SU-DHL-6 (cell line): ENCODE measurements at regions not wholly inside any gene's neighbourhood (a gene's known extent, or its start where the extent isn't known, plus 50 kb on each side); places are given as distances from the start of the nearest gene placed in this dataset.

Source experiments
- H2AFZ ChIP-seq: fragments of 200-600 bp; sonication (generic); 2 replicates; pipeline ENCODE4 v1.6.1; 2014; ENCODE audit warnings: low read depth, mild to moderate bottlenecking, moderate library complexity, mixed read lengths, antibody characterized with exemption, low read length; ENCODE audit not compliant: severe bottlenecking
- H3F3A ChIP-seq: fragments of 200-600 bp; shearing (Covaris generic); 2 replicates; pipeline ENCODE4 v1.6.0; 2016; ENCODE audit warnings: antibody characterized with exemption, mild to moderate bottlenecking; ENCODE audit not compliant: insufficient read depth
- H3K27ac ChIP-seq: fragments of 200-600 bp; sonication (generic); 2 replicates; pipeline ENCODE4 v1.5.1; 2016; ENCODE audit warnings: low read depth, mild to moderate bottlenecking, low read length, moderate library complexity, mixed read lengths
- H3K27me3 ChIP-seq: fragments of 200-600 bp; sonication (generic), shearing (Covaris generic); 2 replicates; pipeline ENCODE4 v1.6.0; 2014; ENCODE audit warnings: mild to moderate bottlenecking, low read length
- H3K36me3 ChIP-seq: fragments of 200-600 bp; sonication (generic); 2 replicates; pipeline ENCODE4 v1.6.1; 2014; ENCODE audit warnings: mild to moderate bottlenecking, low read length, mixed read lengths
- H3K4me2 ChIP-seq: fragments of 300-600, 200-600 bp; shearing (Covaris generic), sonication (generic); 2 replicates; pipeline ENCODE4 v1.6.0; 2014; ENCODE audit warnings: low read length, low read depth, mild to moderate bottlenecking; ENCODE audit not compliant: poor library complexity, severe bottlenecking
- H3K4me3 ChIP-seq: fragments of 200-600 bp; sonication (generic); 2 replicates; pipeline ENCODE4 v1.5.1; 2014; ENCODE audit warnings: antibody characterized with exemption, low read length, mild to moderate bottlenecking, mixed read lengths; ENCODE audit not compliant: insufficient read depth, poor library complexity, severe bottlenecking
- H3K79me2 ChIP-seq: fragments of 200-600 bp; sonication (generic); 2 replicates; pipeline ENCODE4 v1.6.1; 2014; ENCODE audit warnings: mild to moderate bottlenecking, low read length, moderate library complexity; ENCODE audit not compliant: insufficient read depth
- H3K9ac ChIP-seq: fragments of 200-600 bp; sonication (generic); 2 replicates; pipeline ENCODE4 v1.7.0; 2014; ENCODE audit warnings: mild to moderate bottlenecking, low read length
- H3K9me2 ChIP-seq: fragments of 200-600 bp; sonication (generic); replicated peaks from 2 replicates; pipeline ENCODE4 v1.6.1; 2014; ENCODE audit warnings: low read length; ENCODE audit not compliant: insufficient read depth
- H3K9me3 ChIP-seq: fragments of 200-600 bp; sonication (generic); 2 replicates; pipeline ENCODE4 v1.6.1; 2014; ENCODE audit warnings: low read length, mixed read lengths; ENCODE audit not compliant: insufficient read depth
- H4K20me1 ChIP-seq: fragments of 200-600 bp; sonication (generic); 2 replicates; pipeline ENCODE4 v1.6.1; 2014; ENCODE audit warnings: low read depth, mild to moderate bottlenecking, antibody characterized with exemption, low read length, moderate library complexity, mixed read lengths
- CTCF ChIP-seq: fragments of 200-600 bp; sonication (generic); IDR thresholded peaks from one replicate; pipeline ENCODE4 v1.5.1; 2017; ENCODE audit warnings: antibody characterized with exemption, mild to moderate bottlenecking, low read length, moderate library complexity; ENCODE audit not compliant: insufficient read depth, poor library complexity, severe bottlenecking
- EZH2phosphoT487 ChIP-seq: fragments of 200-600 bp; sonication (generic), shearing (Covaris generic); conservative IDR thresholded peaks from 2 replicates; pipeline ENCODE4 v1.6.1; 2018; ENCODE audit warnings: mild to moderate bottlenecking, antibody characterized with exemption, low read length, moderate library complexity, mixed read lengths

DNA sequence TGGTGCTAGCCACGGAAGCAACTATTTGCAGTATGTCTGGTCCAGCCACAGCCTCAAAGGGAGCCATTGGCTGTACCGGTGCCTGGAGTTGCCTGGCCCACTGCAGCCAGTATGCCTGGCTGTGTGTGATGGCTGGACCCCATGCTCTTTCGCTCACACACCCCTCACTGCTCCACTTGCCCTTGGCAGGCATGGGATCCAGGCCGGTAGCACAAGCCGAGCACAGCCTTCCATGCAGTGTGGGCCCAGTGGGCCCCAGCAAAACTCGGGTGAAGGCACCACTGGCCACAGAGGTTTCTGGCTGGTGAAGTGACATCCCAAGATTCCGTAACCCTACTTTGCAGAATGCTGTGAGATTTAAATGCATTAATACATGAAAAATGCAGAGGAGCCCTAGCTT lies 665.8 kb downstream of the PLPP3 start:
- Histone ChIP-seq H3K9me2 (no peaks in the 10 kb centered on the region), H3K27me3 (no peaks in the 10 kb centered on the region), H3K4me3 (no peak overlapping the region), H3K27ac (no peak overlapping the region), H3K36me3 (no peaks in the 10 kb centered on the region), H3F3A (no peaks in the 10 kb centered on the region), H3K9me3 (no peaks in the 10 kb centered on the region), H3K9ac (no peak overlapping the region), H4K20me1 (no peaks in the 10 kb centered on the region), H2AFZ (no peak overlapping the region), H3K4me2 (no peak overlapping the region), H3K79me2 (no peaks in the 10 kb centered on the region)
- TF ChIP-seq CTCF (no peak), EZH2phosphoT487 (no peak)

- Histone ChIP-seq H3F3A (no peaks in the 10 kb centered on the region), H3K79me2 (no peaks in the 10 kb centered on the region)
These were observed 666.9 kb downstream of the PLPP3 start for GRCh38 chr1:55912438-55912837.

DNA sequence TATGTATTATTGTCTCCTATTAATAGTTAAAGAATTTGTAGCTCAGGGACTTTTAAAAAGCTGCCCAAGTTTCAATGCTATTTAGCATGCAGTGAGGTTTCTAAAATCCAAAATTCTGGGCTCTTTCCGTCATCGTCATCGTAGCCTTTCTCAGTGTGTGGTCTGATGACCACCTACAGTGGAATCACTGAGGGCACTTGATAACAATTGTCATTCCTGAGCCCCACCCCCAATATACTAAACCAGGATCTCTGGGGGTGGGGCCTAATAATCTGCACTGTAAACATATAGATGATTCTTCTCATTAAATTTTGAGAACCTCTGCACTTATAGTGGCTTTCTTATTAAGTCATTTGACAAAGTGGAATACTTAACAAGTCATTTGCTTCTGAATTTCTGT lies 674.8 kb downstream of the PLPP3 start:
- H4K20me1 ChIP-seq, result no peaks in the 10 kb centered on the region
- no peaks in the 10 kb centered on the region for H3K27me3 ChIP-seq
- no peaks in the 10 kb centered on the region for H3K9me3 ChIP-seq
- no peaks in the 10 kb centered on the region for H3K79me2 ChIP-seq
- no peak overlapping the region for H3K9ac ChIP-seq
- H2AFZ ChIP-seq, result no peak overlapping the region
- H3K27ac ChIP-seq, result no peak overlapping the region
- no peaks in the 10 kb centered on the region for H3K9me2 ChIP-seq
- H3F3A ChIP-seq, result no peaks in the 10 kb centered on the region
- no peak overlapping the region for H3K4me3 ChIP-seq
- no peaks in the 10 kb centered on the region for H3K36me3 ChIP-seq
- TF ChIP-seq EZH2phosphoT487 (no peak), CTCF (no peak)
- no peak overlapping the region for H3K4me2 ChIP-seq

More at GRCh38 chr1:55912438-55912837, 666.9 kb downstream of the PLPP3 start:
- Histone ChIP-seq H3K4me2 (no peak overlapping the region), H4K20me1 (no peaks in the 10 kb centered on the region), H3K9ac (no peak overlapping the region), H3K4me3 (no peak overlapping the region), H3K36me3 (no peaks in the 10 kb centered on the region), H2AFZ (no peak overlapping the region), H3K9me2 (no peaks in the 10 kb centered on the region), H3K9me3 (no peaks in the 10 kb centered on the region), H3K27ac (no peak overlapping the region), H3K27me3 (no peaks in the 10 kb centered on the region)
- TF ChIP-seq EZH2phosphoT487 (no peak), CTCF (no peak)
